Adrenal gland (tissue), 9 donors: ENCODE measurements at regions not wholly inside any gene's neighbourhood (a gene's known extent, or its start where the extent isn't known, plus 50 kb on each side); places are given as distances from the start of the nearest gene placed in this dataset.

ENCODE experiments used
- DNase-seq, 7 donors: peaks; one replicate each; pipeline ENCODE4 v3.0.0-alpha.2; 2019 to 2020
- H3K27ac ChIP-seq, 5 donors: fragments of 200-600 bp; sonication (generic) in 4 of 5; 1 replicate in 3 of 5; 2 replicates in 2 of 5; pipeline versions ENCODE4 v1.5.1 to v1.8.0; 2016 to 2020; ENCODE audit warnings: mild to moderate bottlenecking in 1 of 5
- H3K27me3 ChIP-seq: fragments of 200-600 bp; 2 replicates; pipeline ENCODE4 v1.8.0; 2021
- H3K36me3 ChIP-seq, 2 donors: fragments of 200-600 bp; replicated peaks in 1 of 2; 1 replicate in 1 of 2; 2 replicates in 1 of 2; pipeline versions ENCODE4 v1.5.1 to v1.8.0; 2018 to 2022
- H3K4me1 ChIP-seq, 2 donors: fragments of 200-600 bp; replicated peaks in 1 of 2; 1 replicate in 1 of 2; 2 replicates in 1 of 2; pipeline versions ENCODE4 v1.5.1 to v1.8.0; 2018 to 2021
- H3K4me3 ChIP-seq, 4 donors: fragments of 200-600 bp; sonication (generic) in 3 of 4; one replicate each; pipeline ENCODE4 v1.5.1; 2016 to 2018
- H3K9me3 ChIP-seq, 3 donors: fragments of 200-600 bp; sonication (generic) in 1 of 3; replicated peaks in 1 of 3; 1 replicate in 2 of 3; 2 replicates in 1 of 3; pipeline versions ENCODE4 v1.5.1 to v1.8.0; 2016 to 2021
- POLR2A ChIP-seq, 2 donors: fragments of 450-650 bp; IDR thresholded peaks; one replicate each; pipeline ENCODE4 v1.6.1; 2017; ENCODE audit warnings: antibody characterized with exemption in 2 of 2, mild to moderate bottlenecking in 2 of 2, moderate library complexity in 1 of 2
- WGBS, 4 donors: extraction: QIAGEN DNeasy Blood & Tissue Kit in 2 of 4; methylation state at CpG; one replicate each; pipeline versions ENCODE4 v1.1.5 to v1.1.7; 2013 to 2017; 5-methylcytosine and 5-hydroxymethylcytosine counted together
- intact Hi-C, 2 donors: fragments of 100-400 bp; cut with DNase I; formaldehyde crosslinking; loops; one replicate each; pipeline versions ENCODE4 v1.14.1 to v1.15.0; 2022 to 2023
- TF ChIP-seq, protein P1 (sequence below), 6 experiments: fragments of 450-650 bp in 4 of 6; fragments of 200-600 bp in 2 of 6; sonication (generic) in 1 of 6; IDR thresholded peaks; 1 replicate in 5 of 6; 2 replicates in 1 of 6; pipeline versions ENCODE4 v1.5.1 to v1.8.0; 2016 to 2021; ENCODE audit warnings: antibody characterized with exemption in 6 of 6, mild to moderate bottlenecking in 2 of 6, moderate library complexity in 1 of 6
- donor health status: healthy with polysubstance abuse.
- donor health status: Bipolar disorder and iron deficiency.
- donor health status: DM: yes; HTN: yes; CAD: no.
- donor health status: DM: no; HTN: no; CAD: no.
- donor health status: DM: no; HTN: no; CAD: no.

DNA sequence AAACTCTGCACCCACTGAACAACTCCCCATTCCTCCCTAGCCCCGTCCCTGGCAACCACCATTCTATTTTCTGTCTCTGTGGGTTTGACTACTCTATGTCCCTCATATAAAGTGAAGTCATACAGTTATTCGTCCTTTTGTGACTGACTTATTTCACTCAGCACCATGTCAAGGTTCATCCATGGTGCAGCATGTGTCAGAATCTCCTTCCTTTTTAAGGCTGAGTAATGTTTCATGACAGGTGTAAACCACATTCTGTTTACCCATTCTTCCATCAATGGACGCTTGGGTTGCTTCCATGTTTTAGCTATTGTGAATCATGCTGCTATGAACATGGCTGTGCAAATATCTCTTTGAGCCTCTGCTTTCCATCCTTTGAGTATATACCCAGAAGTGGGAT lies 192.3 kb upstream of the NSMCE3 start:
- 43 to 64% (median 58%) methylated on average over 3 of the region's 3 CpGs for WGBS, 4 donors

DNA sequence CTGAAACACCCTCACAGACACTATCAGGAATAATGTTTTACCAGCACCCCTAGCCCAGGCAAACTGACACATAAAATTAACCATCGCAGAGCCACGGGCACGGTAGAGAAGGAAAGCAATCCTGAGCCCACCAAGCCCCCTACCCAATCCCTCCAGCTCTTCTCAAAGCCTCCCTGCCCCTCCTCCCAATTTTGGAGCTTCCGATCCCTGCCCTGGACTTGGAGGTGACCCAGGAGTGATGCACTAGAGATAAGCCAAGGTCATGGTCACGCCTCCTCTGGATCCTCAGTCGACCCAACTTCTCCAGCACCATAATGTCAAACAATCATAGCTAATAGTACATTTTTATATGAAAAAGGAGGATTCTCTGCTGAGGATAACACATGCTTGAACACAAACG lies 188.7 kb upstream of the NSMCE3 start:
- H3K4me1 ChIP-seq: peaks cover 0 to 8% of the 10 kb centered on the region in 2 donors
- intact Hi-C loops: no loop called here
- no peaks in the 10 kb centered on the region for H3K36me3 ChIP-seq
- TF ChIP-seq POLR2A (IDR thresholded peaks at IDR 0.05): no peak
- TF ChIP-seq, protein P1, sequence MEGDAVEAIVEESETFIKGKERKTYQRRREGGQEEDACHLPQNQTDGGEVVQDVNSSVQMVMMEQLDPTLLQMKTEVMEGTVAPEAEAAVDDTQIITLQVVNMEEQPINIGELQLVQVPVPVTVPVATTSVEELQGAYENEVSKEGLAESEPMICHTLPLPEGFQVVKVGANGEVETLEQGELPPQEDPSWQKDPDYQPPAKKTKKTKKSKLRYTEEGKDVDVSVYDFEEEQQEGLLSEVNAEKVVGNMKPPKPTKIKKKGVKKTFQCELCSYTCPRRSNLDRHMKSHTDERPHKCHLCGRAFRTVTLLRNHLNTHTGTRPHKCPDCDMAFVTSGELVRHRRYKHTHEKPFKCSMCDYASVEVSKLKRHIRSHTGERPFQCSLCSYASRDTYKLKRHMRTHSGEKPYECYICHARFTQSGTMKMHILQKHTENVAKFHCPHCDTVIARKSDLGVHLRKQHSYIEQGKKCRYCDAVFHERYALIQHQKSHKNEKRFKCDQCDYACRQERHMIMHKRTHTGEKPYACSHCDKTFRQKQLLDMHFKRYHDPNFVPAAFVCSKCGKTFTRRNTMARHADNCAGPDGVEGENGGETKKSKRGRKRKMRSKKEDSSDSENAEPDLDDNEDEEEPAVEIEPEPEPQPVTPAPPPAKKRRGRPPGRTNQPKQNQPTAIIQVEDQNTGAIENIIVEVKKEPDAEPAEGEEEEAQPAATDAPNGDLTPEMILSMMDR (IDR thresholded peaks at IDR 0.05): no peak
- no peaks in the 10 kb centered on the region for H3K27me3 ChIP-seq
- peak in 4 of 7 donors; percentile 20 to 56 (median 22) for DNase-seq
- no peak overlapping the region for H3K4me3 ChIP-seq
- H3K27ac ChIP-seq: peak overlapping the region in 1 of 5 donors; percentile 23
- H3K9me3 ChIP-seq: no peaks in the 10 kb centered on the region
- WGBS, 4 donors: 54 to 67% (median 62%) methylated on average over 7 of the region's 7 CpGs

More for the DNA sequence above, 192.3 kb upstream of the NSMCE3 start:
- TF ChIP-seq, protein P1 (IDR thresholded peaks at IDR 0.05): no peak
- TF ChIP-seq POLR2A (IDR thresholded peaks at IDR 0.05): no peak
- H3K4me3 ChIP-seq: no peak overlapping the region
- intact Hi-C loops: no loop called here
- H3K27ac ChIP-seq: no peak overlapping the region
- peaks cover 0 to 8% of the 10 kb centered on the region in 2 donors for H3K4me1 ChIP-seq
- no peaks in the 10 kb centered on the region for H3K27me3 ChIP-seq
- no peaks in the 10 kb centered on the region for H3K36me3 ChIP-seq
- H3K9me3 ChIP-seq: no peaks in the 10 kb centered on the region
- DNase-seq: no peak

DNA sequence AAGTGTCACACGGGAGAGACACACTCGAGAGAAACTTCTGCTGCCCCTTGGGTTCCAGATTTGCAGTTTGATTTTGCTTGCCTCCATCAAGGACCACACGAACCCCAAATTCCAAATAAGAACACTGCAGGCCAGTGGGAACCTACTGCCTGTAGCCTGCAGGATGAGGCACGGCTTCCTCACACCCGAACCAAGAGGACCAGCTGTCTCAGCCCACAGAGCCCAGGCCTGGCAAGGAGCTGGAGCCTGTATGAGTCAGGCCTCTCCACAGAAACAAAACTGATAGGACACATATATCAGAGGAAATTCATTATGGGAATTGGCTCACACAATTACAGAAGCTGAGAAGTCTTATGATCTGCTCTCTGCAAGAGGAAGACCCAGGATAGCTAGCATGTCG lies 188.1 kb upstream of the NSMCE3 start:
- Histone ChIP-seq H3K36me3 (no peaks in the 10 kb centered on the region), H3K27ac (no peak overlapping the region), H3K9me3 (no peaks in the 10 kb centered on the region), H3K4me1 (peaks cover 0 to 8% of the 10 kb centered on the region in 2 donors), H3K4me3 (no peak overlapping the region), H3K27me3 (no peaks in the 10 kb centered on the region)
- WGBS, 4 donors: 78 to 91% (median 85%) methylated on average over 5 to 6 of the region's 6 CpGs
- DNase-seq: peak in 5 of 7 donors; percentile 26 to 48 (median 34)
- TF ChIP-seq, protein P1 (IDR thresholded peaks at IDR 0.05): no peak
- intact Hi-C loops: no loop called here

DNA sequence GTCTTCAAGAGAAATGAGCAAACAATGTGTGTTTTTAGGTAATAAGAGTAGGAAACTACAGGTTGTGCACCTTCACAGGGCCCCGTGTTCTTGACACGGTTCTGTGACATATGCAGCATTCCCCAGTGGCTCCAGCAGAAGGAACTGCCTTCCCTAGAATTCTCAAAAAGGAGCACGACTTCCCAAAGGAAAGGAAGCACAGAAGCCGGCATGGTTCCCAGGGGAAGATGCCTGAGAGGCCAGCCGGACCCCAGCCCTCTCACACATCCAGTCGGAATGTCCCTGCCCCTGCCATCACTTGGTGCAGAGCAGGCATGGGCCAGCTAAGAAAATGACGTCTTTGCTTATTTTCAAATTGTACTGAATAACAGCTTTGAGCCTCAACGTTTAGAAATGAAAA lies 187.3 kb upstream of the NSMCE3 start:
- H3K4me3 ChIP-seq: no peak overlapping the region
- no peaks in the 10 kb centered on the region for H3K27me3 ChIP-seq
- 76 to 86% (median 80%) methylated on average over 8 of the region's 8 CpGs for WGBS, 4 donors
- no peak overlapping the region for H3K27ac ChIP-seq
- intact Hi-C loops: no loop called here
- H3K9me3 ChIP-seq: no peaks in the 10 kb centered on the region
- TF ChIP-seq, protein P1 (IDR thresholded peaks at IDR 0.05): no peak
- TF ChIP-seq POLR2A (IDR thresholded peaks at IDR 0.05): no peak
- no peaks in the 10 kb centered on the region for H3K36me3 ChIP-seq
- peaks cover 0 to 8% of the 10 kb centered on the region in 2 donors for H3K4me1 ChIP-seq
- DNase-seq: no peak
